ENCODE measurements at regions not wholly inside any gene's neighbourhood (a gene's known extent, or its start where the extent isn't known, plus 50 kb on each side); places are given as distances from the start of the nearest gene placed in this dataset.

GRCh38 chr12:88251798-88252197, 109.7 kb downstream of the TMTC3 start:
- no peak overlapping the region for H3K4me3 ChIP-seq (ENCODE audit: low read depth in 1 of 2, low read length in 2 of 2)
- no peak overlapping the region for H3K27ac ChIP-seq (ENCODE audit: low read length)
- no peaks in the 10 kb centered on the region for H3K36me3 ChIP-seq (ENCODE audit: control insufficient read depth in 1 of 2, insufficient read depth in 2 of 2, low read length in 2 of 2)
- no peaks in the 10 kb centered on the region for H3K9me3 ChIP-seq (ENCODE audit: control insufficient read depth in 1 of 2, low read length in 2 of 2)
- H3K4me1 ChIP-seq (ENCODE audit: control insufficient read depth in 1 of 2, insufficient read depth in 2 of 2, low read length in 2 of 2), result peaks cover 0 to 11% of the 10 kb centered on the region in 2 donors
- no peaks in the 10 kb centered on the region for H3K27me3 ChIP-seq (ENCODE audit: low read depth, low read length)

DNA sequence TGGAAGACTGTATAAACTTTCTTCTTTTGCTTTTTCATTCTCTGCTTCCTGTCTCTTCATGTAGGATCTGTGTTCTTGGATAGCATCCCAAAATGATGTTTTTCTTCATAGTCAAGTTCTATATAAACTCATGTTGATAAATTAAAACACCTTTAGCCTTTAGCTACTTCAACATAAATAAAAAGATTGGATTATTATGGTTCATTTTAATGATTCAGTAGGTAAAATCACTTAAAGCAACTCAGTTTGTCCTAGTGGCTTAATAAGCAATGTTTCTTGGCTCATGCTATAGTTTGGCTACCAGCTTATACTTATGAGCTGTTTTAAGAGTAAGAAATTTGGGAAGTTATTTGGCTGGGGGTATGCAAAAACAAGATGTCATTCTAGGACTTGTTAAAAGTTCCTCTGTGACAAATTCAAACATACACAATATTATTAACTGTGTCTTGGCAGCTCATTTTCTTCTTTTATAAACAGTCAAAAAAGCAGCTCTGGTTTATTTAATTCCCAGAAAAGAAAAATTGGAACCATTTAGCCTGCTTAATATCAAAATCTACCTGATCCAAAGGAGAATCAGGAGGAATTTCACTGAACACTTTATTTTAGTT, 111.4 kb downstream of the TMTC3 start:
- Histone ChIP-seq H3K27me3 (ENCODE audit: low read depth, low read length) (no peaks in the 10 kb centered on the region), H3K9me3 (ENCODE audit: control insufficient read depth in 1 of 2, low read length in 2 of 2) (no peaks in the 10 kb centered on the region), H3K4me1 (ENCODE audit: control insufficient read depth in 1 of 2, insufficient read depth in 2 of 2, low read length in 2 of 2) (peaks cover 0 to 11% of the 10 kb centered on the region in 2 donors), H3K4me3 (ENCODE audit: low read depth in 1 of 2, low read length in 2 of 2) (no peak overlapping the region), H3K27ac (ENCODE audit: low read length) (peak overlapping the region; percentile 28), H3K36me3 (ENCODE audit: control insufficient read depth in 1 of 2, insufficient read depth in 2 of 2, low read length in 2 of 2) (no peaks in the 10 kb centered on the region)

DNA sequence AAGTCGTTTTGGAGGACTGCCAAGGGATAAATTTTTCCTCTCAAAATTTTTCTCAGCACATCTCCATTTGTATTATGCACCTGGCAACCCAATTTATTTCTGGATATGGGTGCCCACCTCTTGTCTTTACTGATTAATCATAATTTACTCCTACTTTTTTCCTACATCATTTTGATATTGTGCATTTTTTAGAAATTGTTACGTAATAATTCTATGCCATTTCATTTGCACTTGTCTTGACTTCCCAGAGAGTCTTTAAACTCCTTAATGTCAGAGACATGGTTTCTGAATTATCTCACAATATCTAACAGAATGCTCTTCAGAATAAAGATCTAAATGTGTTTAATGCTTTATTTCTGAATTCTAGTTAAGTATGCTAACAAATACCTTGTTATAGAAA, 113.1 kb downstream of the TMTC3 start:
- Histone ChIP-seq H3K9me3 (ENCODE audit: control insufficient read depth in 1 of 2, low read length in 2 of 2) (no peaks in the 10 kb centered on the region), H3K36me3 (ENCODE audit: control insufficient read depth in 1 of 2, insufficient read depth in 2 of 2, low read length in 2 of 2) (no peaks in the 10 kb centered on the region), H3K4me1 (ENCODE audit: control insufficient read depth in 1 of 2, insufficient read depth in 2 of 2, low read length in 2 of 2) (peaks cover 0 to 11% of the 10 kb centered on the region in 2 donors), H3K27ac (ENCODE audit: low read length) (no peak overlapping the region), H3K27me3 (ENCODE audit: low read depth, low read length) (no peaks in the 10 kb centered on the region), H3K4me3 (ENCODE audit: low read depth in 1 of 2, low read length in 2 of 2) (no peak overlapping the region)

- Histone ChIP-seq H3K9me3 (ENCODE audit: control insufficient read depth in 1 of 2, low read length in 2 of 2) (no peaks in the 10 kb centered on the region), H3K4me3 (ENCODE audit: low read depth in 1 of 2, low read length in 2 of 2) (no peak overlapping the region), H3K27me3 (ENCODE audit: low read depth, low read length) (no peaks in the 10 kb centered on the region), H3K4me1 (ENCODE audit: control insufficient read depth in 1 of 2, insufficient read depth in 2 of 2, low read length in 2 of 2) (peaks cover 0 to 11% of the 10 kb centered on the region in 2 donors), H3K36me3 (ENCODE audit: control insufficient read depth in 1 of 2, insufficient read depth in 2 of 2, low read length in 2 of 2) (no peaks in the 10 kb centered on the region), H3K27ac (ENCODE audit: low read length) (no peak overlapping the region)
Measured at GRCh38 chr12:88255847-88256246, 113.7 kb downstream of the TMTC3 start.

DNA sequence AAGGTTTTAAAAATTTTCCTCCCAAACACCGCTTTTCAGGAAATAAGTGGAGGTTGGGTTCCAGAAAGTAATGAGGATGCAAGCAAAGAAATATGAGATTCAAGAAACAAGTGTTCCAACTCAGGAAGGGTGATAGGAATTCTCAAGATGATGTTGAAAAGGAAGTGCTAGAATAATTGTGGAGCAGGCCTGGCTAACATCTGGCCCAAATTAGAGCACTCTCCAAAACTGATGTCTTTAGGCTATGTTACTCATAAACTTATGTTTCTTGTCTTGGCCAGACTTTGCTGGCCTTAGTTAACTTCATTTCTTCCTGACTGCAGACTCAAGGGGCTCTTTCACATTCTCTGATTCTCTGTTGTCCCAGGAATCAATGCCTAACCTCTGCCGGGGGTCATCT, 116.3 kb downstream of the TMTC3 start:
- Histone ChIP-seq H3K36me3 (ENCODE audit: control insufficient read depth in 1 of 2, insufficient read depth in 2 of 2, low read length in 2 of 2) (no peaks in the 10 kb centered on the region), H3K27me3 (ENCODE audit: low read depth, low read length) (no peaks in the 10 kb centered on the region), H3K4me1 (ENCODE audit: control insufficient read depth in 1 of 2, insufficient read depth in 2 of 2, low read length in 2 of 2) (peaks cover 0 to 2% of the 10 kb centered on the region in 2 donors), H3K27ac (ENCODE audit: low read length) (no peak overlapping the region), H3K4me3 (ENCODE audit: low read depth in 1 of 2, low read length in 2 of 2) (no peak overlapping the region), H3K9me3 (ENCODE audit: control insufficient read depth in 1 of 2, low read length in 2 of 2) (no peaks in the 10 kb centered on the region)

DNA sequence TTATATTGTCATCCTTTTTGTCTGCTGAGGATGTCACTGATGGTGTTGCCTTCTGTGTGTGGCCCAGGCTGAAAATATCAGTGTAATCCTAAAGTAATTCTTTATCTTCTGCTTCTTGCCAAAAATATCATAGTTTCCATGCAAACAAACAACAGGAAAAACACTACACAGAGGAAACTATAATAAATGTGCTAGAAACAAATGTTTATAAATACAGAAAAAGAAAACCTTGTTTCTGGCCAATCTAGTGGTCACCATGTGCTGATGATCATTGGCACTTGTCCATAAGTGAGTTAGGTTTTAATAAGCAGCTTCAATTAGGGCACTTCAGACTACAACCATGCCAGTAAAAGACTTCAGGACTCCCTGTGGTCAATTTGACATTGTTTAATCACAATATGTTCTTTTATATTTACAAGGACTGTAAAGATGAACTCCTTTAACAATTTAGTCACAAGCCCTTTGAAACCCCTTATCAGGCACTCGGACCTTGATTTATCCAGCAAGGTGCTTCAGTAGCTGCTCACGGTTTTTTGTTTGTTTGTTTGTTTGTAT, 124.8 kb downstream of the TMTC3 start:
- H3K4me3 ChIP-seq (ENCODE audit: low read depth in 1 of 2, low read length in 2 of 2), result no peak overlapping the region

DNA sequence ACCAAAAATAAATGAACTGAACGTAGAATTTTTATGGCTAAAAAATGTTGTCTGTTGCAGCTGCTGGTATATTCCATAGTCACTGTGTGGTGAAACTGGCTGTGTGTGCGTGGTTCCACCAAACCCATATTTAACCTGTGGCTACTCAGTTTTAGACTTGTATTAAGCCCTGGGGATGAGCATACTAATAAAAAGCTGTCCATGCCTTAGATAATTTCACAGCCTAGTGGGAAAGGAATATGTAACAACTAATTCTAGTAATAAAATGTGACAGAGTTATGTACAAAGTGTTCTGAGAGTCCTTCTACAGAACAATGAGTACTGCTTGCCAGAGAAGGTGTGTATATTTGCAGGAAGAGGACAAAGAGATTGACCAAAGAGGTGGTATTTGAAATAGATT, 125.5 kb downstream of the TMTC3 start:
- Histone ChIP-seq H3K27ac (ENCODE audit: low read length) (no peak overlapping the region), H3K36me3 (ENCODE audit: control insufficient read depth in 1 of 2, insufficient read depth in 2 of 2, low read length in 2 of 2) (no peaks in the 10 kb centered on the region), H3K27me3 (ENCODE audit: low read depth, low read length) (no peaks in the 10 kb centered on the region), H3K9me3 (ENCODE audit: control insufficient read depth in 1 of 2, low read length in 2 of 2) (no peaks in the 10 kb centered on the region), H3K4me3 (ENCODE audit: low read depth in 1 of 2, low read length in 2 of 2) (no peak overlapping the region), H3K4me1 (ENCODE audit: control insufficient read depth in 1 of 2, insufficient read depth in 2 of 2, low read length in 2 of 2) (peaks cover 0 to 12% of the 10 kb centered on the region in 2 donors)

More for the DNA sequence above, 124.8 kb downstream of the TMTC3 start:
- Histone ChIP-seq H3K4me1 (ENCODE audit: control insufficient read depth in 1 of 2, insufficient read depth in 2 of 2, low read length in 2 of 2) (peaks cover 0 to 12% of the 10 kb centered on the region in 2 donors), H3K27ac (ENCODE audit: low read length) (no peak overlapping the region), H3K36me3 (ENCODE audit: control insufficient read depth in 1 of 2, insufficient read depth in 2 of 2, low read length in 2 of 2) (no peaks in the 10 kb centered on the region), H3K27me3 (ENCODE audit: low read depth, low read length) (no peaks in the 10 kb centered on the region), H3K9me3 (ENCODE audit: control insufficient read depth in 1 of 2, low read length in 2 of 2) (no peaks in the 10 kb centered on the region)

GRCh38 chr12:88272456-88272855, 130.3 kb downstream of the TMTC3 start:
- Histone ChIP-seq H3K27ac (ENCODE audit: low read length) (no peak overlapping the region), H3K9me3 (ENCODE audit: control insufficient read depth in 1 of 2, low read length in 2 of 2) (peaks cover 0 to 4% of the 10 kb centered on the region in 2 donors)

DNA sequence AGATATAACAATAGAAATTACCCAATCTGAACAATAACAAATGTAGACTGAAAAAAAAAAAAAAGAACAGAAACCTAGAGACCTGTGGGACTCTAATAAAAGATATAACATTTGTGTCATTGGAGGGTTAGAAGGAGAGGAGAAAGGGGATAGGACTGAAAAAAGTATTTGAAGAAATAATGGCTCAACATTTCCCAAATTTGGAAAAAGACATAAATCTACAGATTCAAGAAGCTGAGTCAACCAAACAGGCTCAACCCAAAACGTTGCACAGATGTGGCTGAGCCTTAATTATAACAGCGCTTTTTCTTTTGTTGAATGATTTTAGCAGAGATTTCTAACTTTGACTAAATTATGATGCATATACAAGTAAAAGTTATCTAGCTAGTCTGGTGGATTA, 131.3 kb downstream of the TMTC3 start:
- Histone ChIP-seq H3K27ac (ENCODE audit: low read length) (no peak overlapping the region), H3K4me3 (ENCODE audit: low read depth in 1 of 2, low read length in 2 of 2) (no peak overlapping the region), H3K36me3 (ENCODE audit: control insufficient read depth in 1 of 2, insufficient read depth in 2 of 2, low read length in 2 of 2) (no peaks in the 10 kb centered on the region), H3K4me1 (ENCODE audit: control insufficient read depth in 1 of 2, insufficient read depth in 2 of 2, low read length in 2 of 2) (no peaks in the 10 kb centered on the region), H3K27me3 (ENCODE audit: low read depth, low read length) (no peaks in the 10 kb centered on the region), H3K9me3 (ENCODE audit: control insufficient read depth in 1 of 2, low read length in 2 of 2) (peaks cover 0 to 4% of the 10 kb centered on the region in 2 donors)

More at GRCh38 chr12:88272456-88272855, 130.3 kb downstream of the TMTC3 start:
- H3K4me3 ChIP-seq (ENCODE audit: low read depth in 1 of 2, low read length in 2 of 2), result no peak overlapping the region
- no peaks in the 10 kb centered on the region for H3K27me3 ChIP-seq (ENCODE audit: low read depth, low read length)
- H3K36me3 ChIP-seq (ENCODE audit: control insufficient read depth in 1 of 2, insufficient read depth in 2 of 2, low read length in 2 of 2), result no peaks in the 10 kb centered on the region
- peaks cover 0 to 6% of the 10 kb centered on the region in 2 donors for H3K4me1 ChIP-seq (ENCODE audit: control insufficient read depth in 1 of 2, insufficient read depth in 2 of 2, low read length in 2 of 2)

DNA sequence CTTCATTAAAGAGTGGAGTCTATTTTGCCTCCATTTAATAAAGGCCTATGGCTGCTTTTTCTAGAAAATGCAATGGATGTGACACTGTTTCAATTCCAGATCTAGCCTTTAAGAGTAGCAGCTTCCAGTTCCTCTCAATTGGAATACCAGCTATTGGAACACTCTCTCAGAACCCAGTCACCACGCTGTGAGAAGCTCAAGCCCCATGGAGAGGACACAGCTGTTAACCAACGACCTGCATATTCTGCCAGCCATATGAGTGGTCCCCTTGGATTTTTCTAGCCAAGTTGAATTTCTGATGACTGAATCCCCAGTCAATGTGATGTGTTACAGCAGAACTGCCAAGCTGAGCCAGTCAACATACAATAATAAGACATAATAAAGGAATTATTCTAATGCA, 131.8 kb downstream of the TMTC3 start:
- H3K4me3 ChIP-seq (ENCODE audit: low read depth in 1 of 2, low read length in 2 of 2), result no peak overlapping the region
- no peak overlapping the region for H3K27ac ChIP-seq (ENCODE audit: low read length)
- no peaks in the 10 kb centered on the region for H3K27me3 ChIP-seq (ENCODE audit: low read depth, low read length)
- peaks cover 0 to 4% of the 10 kb centered on the region in 2 donors for H3K9me3 ChIP-seq (ENCODE audit: control insufficient read depth in 1 of 2, low read length in 2 of 2)
- no peaks in the 10 kb centered on the region for H3K36me3 ChIP-seq (ENCODE audit: control insufficient read depth in 1 of 2, insufficient read depth in 2 of 2, low read length in 2 of 2)
- H3K4me1 ChIP-seq (ENCODE audit: control insufficient read depth in 1 of 2, insufficient read depth in 2 of 2, low read length in 2 of 2), result no peaks in the 10 kb centered on the region

- peaks cover 0 to 3% of the 10 kb centered on the region in 2 donors for H3K4me1 ChIP-seq (ENCODE audit: control insufficient read depth in 1 of 2, insufficient read depth in 2 of 2, low read length in 2 of 2)
- no peak overlapping the region for H3K27ac ChIP-seq (ENCODE audit: low read length)
- H3K9me3 ChIP-seq (ENCODE audit: control insufficient read depth in 1 of 2, low read length in 2 of 2), result no peaks in the 10 kb centered on the region
Measured at GRCh38 chr12:88291498-88292131, 149.5 kb downstream of the TMTC3 start.

More at GRCh38 chr12:88291498-88292131, 149.5 kb downstream of the TMTC3 start:
- Histone ChIP-seq H3K36me3 (ENCODE audit: control insufficient read depth in 1 of 2, insufficient read depth in 2 of 2, low read length in 2 of 2) (no peaks in the 10 kb centered on the region), H3K4me3 (ENCODE audit: low read depth in 1 of 2, low read length in 2 of 2) (no peak overlapping the region), H3K27me3 (ENCODE audit: low read depth, low read length) (no peaks in the 10 kb centered on the region)
